ENCODE measurements at regions not wholly inside any gene's neighbourhood (a gene's known extent, or its start where the extent isn't known, plus 50 kb on each side); places are given as distances from the start of the nearest gene placed in this dataset.

GRCh38 chr13:76029088-76029487 is 393.0 kb downstream of the LMO7 start:
- no peak for DNase-seq

GRCh38 chr13:76027131-76027530 is 391.0 kb downstream of the LMO7 start:
- DNase-seq, result no peak

- no peak for DNase-seq
Observed at GRCh38 chr13:76025392-76025791, 389.3 kb downstream of the LMO7 start.

GRCh38 chr13:76024151-76024550 is 388.0 kb downstream of the LMO7 start:
- DNase-seq, result no peak

GRCh38 chr13:76023652-76024051 is 387.5 kb downstream of the LMO7 start:
- DNase-seq, result no peak

- DNase-seq, result no peak
Observed at GRCh38 chr13:76020421-76020955, 384.4 kb downstream of the LMO7 start.

- no peak for DNase-seq
Observed at GRCh38 chr13:76019421-76020044, 383.4 kb downstream of the LMO7 start.

- no peak for DNase-seq
Observed at GRCh38 chr13:76017861-76018556, 381.9 kb downstream of the LMO7 start.

GRCh38 chr13:76016799-76017400 is 380.8 kb downstream of the LMO7 start:
- no peak for DNase-seq

GRCh38 chr13:76014406-76015318 is 378.5 kb downstream of the LMO7 start:
- no peak for DNase-seq

- no peak for DNase-seq
Observed at GRCh38 chr13:76012091-76012721, 376.1 kb downstream of the LMO7 start.

- no peak for DNase-seq
Observed at GRCh38 chr13:76009267-76009890, 373.2 kb downstream of the LMO7 start.

GRCh38 chr13:76004416-76004815 is 368.3 kb downstream of the LMO7 start:
- DNase-seq, result no peak

- no peak for DNase-seq
Observed at GRCh38 chr13:76000131-76000530, 364.0 kb downstream of the LMO7 start.

GRCh38 chr13:75996582-75996981 is 360.5 kb downstream of the LMO7 start:
- no peak for DNase-seq

- no peak for DNase-seq
Observed at GRCh38 chr13:75995966-75996365, 359.8 kb downstream of the LMO7 start.

GRCh38 chr13:75993823-75994222 is 357.7 kb downstream of the LMO7 start:
- no peak for DNase-seq

GRCh38 chr13:75993241-75993640 is 357.1 kb downstream of the LMO7 start:
- no peak for DNase-seq

GRCh38 chr13:75986818-75987217 is 350.7 kb downstream of the LMO7 start:
- DNase-seq, result no peak

GRCh38 chr13:75985132-75985531 is 349.0 kb downstream of the LMO7 start:
- no peak for DNase-seq

GRCh38 chr13:75978818-75979217 is 342.7 kb downstream of the LMO7 start:
- no peak for DNase-seq
